Fibroblast of villous mesenchyme (primary cell): ENCODE measurements at regions not wholly inside any gene's neighbourhood (a gene's known extent, or its start where the extent isn't known, plus 50 kb on each side); places are given as distances from the start of the nearest gene placed in this dataset.

ENCODE experiments used
- DNase-seq: peaks from one replicate; pipeline ENCODE4 v3.0.0-alpha.2; 2010; ENCODE audit warnings: low read depth
- H3K4me3 ChIP-seq: 2 replicates; pipeline ENCODE4 v1.5.1; 2011; ENCODE audit warnings: low read depth, mild to moderate bottlenecking, low read length
- TF ChIP-seq, protein P1 (sequence below): IDR thresholded peaks from 2 replicates; pipeline ENCODE4 v1.5.1; 2012; ENCODE audit warnings: low read depth, mild to moderate bottlenecking, low read length; ENCODE audit not compliant: insufficient read depth

GRCh38 chr18:78416853-78417252 is 562.8 kb upstream of the SALL3 start:
- no peak overlapping the region for H3K4me3 ChIP-seq
- no peak for DNase-seq
- TF ChIP-seq, protein P1, sequence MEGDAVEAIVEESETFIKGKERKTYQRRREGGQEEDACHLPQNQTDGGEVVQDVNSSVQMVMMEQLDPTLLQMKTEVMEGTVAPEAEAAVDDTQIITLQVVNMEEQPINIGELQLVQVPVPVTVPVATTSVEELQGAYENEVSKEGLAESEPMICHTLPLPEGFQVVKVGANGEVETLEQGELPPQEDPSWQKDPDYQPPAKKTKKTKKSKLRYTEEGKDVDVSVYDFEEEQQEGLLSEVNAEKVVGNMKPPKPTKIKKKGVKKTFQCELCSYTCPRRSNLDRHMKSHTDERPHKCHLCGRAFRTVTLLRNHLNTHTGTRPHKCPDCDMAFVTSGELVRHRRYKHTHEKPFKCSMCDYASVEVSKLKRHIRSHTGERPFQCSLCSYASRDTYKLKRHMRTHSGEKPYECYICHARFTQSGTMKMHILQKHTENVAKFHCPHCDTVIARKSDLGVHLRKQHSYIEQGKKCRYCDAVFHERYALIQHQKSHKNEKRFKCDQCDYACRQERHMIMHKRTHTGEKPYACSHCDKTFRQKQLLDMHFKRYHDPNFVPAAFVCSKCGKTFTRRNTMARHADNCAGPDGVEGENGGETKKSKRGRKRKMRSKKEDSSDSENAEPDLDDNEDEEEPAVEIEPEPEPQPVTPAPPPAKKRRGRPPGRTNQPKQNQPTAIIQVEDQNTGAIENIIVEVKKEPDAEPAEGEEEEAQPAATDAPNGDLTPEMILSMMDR, result no peak

DNA sequence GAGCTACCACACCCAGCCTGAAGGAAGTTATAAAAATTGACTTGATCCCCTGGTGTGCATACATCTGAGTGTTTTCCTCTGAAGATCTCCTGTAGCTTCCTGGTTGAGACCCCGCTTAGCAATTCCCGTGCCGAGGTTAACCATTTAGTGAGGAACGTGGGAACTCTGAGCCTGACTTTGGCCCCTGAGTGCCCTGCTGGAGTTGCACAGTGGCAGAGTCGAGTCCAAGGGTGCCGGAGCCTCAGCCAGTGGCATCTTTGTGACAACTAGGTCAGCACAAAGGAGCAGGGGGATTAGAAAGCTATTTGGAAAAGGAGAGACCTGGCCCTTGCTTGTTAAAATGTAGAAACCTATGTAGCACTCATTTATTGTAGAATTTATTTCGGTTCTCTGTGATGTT is 561.2 kb upstream of the SALL3 start:
- DNase-seq, result no peak
- TF ChIP-seq, protein P1, result no peak
- H3K4me3 ChIP-seq, result no peak overlapping the region

DNA sequence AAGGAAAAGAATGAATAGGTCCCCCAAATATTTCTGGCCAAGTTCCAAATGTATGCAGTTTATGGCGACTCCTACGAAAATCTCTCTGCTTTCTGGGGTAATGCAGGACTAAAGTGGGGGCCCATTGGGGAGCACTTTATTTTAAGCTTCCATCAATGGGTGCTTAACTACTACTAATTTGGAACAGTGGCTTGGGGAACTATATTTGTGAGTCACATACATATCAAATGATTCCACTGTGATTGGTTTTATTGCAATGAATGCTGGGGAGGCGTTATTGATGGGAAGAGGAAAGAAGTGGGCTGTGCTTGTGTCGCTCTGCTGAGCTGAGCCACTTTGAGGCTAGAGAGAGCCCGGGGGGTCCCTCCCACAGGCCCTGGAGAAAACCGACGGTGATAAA is 560.4 kb upstream of the SALL3 start:
- no peak for DNase-seq
- H3K4me3 ChIP-seq, result no peak overlapping the region
- TF ChIP-seq, protein P1, result no peak

DNA sequence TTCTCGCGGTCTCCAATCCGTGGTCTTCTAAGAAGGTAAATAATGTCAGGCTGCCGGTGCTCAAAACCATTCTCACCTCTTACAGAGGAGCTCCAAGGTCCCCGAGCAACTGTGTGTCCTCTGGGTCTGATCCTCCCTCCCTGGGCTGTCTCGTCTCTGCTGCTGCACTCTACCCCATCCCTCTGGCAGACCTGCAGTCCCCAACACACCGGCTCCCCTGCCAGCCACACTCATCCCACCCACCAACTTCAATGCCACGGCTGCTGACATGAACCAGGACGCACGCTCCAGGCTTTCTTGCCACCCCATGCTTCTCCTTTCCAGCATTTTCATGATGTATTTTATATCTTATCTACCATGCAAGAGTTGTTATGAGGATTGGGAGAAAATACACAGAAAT is 559.5 kb upstream of the SALL3 start:
- H3K4me3 ChIP-seq, result no peak overlapping the region
- DNase-seq, result no peak
- TF ChIP-seq, protein P1, result no peak

GRCh38 chr18:78421392-78421791 is 558.2 kb upstream of the SALL3 start:
- DNase-seq, result no peak
- H3K4me3 ChIP-seq, result no peak overlapping the region
- TF ChIP-seq, protein P1, result no peak

DNA sequence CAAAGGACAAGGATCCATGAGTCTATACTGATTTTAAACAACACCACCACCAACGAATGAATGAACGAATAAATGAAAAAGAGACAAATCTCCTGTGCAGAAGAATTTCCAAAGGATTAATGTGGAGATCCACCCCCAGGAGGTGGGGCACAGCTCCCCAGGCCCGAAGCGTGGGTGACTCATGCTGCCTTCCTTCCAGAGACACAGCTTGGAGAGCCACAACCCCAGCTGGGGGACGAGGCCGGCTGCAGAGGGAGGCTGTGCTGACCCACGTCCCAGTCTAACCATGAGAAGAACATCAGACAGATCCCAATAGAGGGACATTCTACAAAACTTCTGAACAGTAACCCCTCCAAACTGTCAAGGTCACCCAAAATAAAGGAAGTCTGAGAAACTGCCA is 557.3 kb upstream of the SALL3 start:
- TF ChIP-seq, protein P1, result no peak
- no peak for DNase-seq
- H3K4me3 ChIP-seq, result no peak overlapping the region

- TF ChIP-seq, protein P1, result no peak
- H3K4me3 ChIP-seq, result no peak overlapping the region
- no peak for DNase-seq
Observed at GRCh38 chr18:78423811-78424210, 555.8 kb upstream of the SALL3 start.
